Medulla oblongata (tissue), 1 donor: ENCODE measurements at regions not wholly inside any gene's neighbourhood (a gene's known extent, or its start where the extent isn't known, plus 50 kb on each side); places are given as distances from the start of the nearest gene placed in this dataset.

ENCODE experiments used
- DNase-seq: peaks from one replicate; pipeline ENCODE4 v3.0.0-alpha.2; 2015; ENCODE audit errors: extremely low spot score

- no peak for DNase-seq
Observed at GRCh38 chr9:118187408-118187807, 483.2 kb downstream of the TLR4 start.

DNA sequence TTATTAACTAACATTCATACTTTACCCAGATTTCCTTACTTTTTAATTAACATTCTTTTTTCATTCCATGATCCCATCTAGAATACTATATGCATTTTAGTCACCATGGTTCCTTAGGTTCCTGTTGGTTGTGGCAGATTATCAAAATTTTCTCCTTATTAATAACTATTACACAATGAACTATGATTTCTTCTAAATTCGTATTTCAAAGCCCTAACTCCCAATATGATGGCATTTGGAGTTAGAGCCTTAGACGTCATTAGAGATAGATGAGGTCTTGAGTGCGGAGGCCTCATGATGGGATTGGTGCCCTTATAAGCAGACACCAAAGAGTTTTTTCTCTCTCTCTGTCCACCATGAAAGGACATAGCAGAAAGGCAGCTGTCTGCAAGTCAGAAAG is 485.4 kb downstream of the TLR4 start:
- no peak for DNase-seq

DNA sequence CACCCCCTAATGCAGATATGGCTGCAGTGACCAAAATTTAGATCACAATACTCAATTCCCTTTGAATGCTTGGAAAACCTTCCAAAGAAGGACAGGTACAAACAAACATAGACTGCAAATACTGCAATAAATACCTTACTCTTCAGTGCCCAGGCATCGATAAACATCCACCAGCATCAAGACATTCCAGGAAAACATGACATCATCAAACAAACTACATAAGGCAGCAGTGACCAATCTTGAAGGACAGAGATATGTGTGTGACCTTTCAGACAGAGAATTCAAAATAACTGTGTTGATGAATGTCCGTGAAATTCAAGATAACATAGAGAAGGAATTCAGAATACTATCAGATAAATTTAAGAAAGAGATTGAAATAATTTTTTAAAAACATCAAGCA is 488.6 kb downstream of the TLR4 start:
- DNase-seq: no peak

DNA sequence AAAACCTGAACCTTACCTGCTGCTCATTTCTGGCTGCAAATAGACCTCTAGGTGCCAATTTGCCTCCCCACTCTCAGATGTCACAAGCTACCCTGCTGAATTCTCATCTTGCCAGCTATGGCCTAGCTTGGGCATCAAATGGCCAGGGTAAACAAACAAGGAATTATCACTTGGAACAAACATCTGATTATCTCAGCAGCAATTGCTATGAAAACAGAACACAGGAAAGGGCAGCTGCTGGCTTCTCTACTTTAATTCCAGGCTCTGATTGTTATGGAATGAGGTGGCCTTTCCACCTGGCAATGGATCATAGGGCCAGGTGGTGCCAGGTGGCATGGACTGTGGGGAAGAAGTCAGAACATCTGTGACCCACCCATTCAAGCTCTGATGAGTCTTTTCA is 505.1 kb downstream of the TLR4 start:
- DNase-seq: no peak

DNA sequence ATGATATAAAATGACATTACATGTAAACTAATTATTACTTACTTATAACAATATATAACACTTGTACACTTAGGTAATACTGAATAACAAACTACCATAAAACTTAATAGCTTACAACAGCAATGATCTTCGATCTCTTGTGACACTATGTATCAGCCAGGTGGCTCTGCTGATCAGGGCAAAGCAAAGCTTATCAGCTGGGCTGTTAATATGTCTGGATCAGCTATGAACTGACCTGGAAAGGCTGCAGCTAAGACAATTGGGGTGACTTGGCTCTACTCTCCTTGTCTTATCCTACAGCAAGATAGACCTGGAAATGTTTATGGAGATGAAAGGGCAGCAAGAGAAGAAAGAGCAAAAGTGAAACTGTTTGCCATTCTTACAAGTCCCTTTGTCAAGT is 511.3 kb downstream of the TLR4 start:
- no peak for DNase-seq

DNA sequence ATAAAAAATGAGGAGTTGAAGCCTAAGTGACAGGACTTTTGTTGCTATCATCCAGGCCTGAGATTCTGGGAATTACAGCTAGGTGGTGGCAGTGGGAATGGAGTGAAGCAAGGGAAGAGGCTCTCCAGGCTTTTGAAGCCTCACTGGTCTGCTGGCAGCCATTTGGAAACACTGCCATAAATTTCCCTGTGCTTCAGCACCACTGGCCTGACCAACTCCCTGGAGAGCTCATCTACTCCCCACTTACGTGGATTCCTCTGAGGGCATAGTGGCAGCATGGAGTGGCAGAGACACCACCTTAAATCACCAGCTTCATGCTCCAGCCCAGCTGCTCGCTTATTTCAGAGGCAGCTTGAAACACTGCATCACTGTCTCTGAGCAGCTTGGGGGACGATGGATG is 518.2 kb downstream of the TLR4 start:
- peak; percentile 59 for DNase-seq

DNA sequence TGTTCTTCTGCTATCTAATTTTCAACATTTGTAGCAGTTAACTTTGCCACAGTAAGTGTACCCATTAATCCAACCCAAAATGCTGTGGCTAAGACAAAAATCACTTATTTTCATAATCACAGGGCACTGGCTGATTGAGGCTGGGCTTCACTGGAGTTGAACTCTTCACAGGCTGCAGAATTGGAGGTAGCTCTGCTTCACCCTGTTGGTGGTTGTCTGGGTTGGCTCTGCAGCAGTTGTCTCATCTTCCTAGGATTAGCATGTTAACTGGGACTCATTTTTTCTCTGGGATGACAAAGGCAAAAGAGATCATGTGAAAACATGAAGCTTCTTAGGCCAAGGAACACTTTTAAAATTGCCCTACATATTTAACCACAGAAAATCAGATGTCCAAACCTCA is 518.9 kb downstream of the TLR4 start:
- DNase-seq: no peak

DNA sequence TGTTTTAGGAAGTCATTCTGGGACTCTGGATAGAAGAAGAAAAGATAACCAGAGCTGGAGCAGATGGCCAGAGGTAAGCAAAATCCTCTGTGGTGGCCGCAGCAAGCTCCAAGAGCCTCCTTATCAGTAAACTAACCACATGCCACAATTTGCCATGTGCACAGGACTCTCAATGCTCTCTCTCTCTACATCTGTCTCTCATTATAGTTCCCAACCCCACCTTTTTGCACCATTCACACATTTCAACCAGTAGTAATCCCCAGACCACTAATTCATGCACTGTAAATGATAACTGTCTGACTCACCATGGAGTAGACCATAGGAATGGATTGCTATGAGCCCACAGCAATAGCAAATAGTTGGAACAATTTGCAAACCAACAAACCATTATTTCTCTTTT is 526.1 kb downstream of the TLR4 start:
- DNase-seq: no peak

DNA sequence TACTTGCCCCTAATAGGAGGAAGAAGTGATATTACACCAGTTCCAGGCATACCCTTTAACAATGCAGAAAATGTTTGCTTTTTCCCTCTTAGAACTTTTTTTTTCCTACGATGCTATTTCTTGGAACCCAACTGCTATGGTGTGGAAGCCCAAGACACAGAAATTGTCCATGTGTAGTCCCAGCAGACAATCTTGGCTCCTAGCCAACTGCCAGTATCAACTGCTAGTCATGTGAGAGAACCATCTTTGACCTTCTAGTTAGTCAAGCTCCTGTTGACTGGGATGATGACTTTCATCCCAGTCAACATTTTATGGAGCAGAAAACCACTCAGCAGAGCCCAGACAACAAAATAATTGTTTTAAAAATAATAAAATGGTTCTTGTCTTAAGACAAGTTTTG is 532.4 kb downstream of the TLR4 start:
- no peak for DNase-seq

DNA sequence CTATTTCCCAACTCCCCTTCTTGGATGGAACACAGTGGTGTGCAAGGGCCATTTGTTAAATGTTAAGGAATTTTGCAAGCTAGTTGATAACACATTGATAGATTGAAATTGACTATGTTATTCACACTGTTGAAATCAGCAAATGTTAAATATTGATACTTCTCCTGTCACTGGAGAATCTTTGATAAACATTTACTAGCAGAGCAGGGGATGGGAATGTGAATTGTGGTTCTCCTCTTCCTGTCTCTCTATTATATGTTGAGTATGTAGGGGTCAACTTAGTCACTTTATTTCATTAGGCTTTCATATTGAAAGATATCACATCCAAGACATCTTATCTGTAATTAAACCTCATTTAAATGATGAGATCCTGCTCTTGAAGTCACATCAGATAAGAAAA is 533.9 kb downstream of the TLR4 start:
- DNase-seq: no peak

DNA sequence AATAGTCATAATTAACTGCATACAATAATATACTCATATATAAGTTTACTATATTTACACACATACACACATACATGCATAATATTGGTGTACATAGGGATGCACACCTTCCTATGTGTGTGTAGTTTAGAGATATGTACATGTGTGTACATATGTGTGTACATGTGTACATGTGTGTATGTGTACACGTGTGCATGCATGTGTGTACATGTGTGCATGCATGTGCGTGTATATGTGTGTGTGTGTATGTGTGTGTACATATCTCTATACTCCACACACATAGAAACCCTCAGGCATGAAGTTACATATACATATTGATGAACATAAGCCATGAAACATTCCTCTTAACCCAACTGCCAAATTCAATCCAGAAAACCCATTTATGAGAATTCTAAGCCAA is 547.8 kb downstream of the TLR4 start:
- no peak for DNase-seq

GRCh38 chr9:118262191-118262590 is 558.0 kb downstream of the TLR4 start:
- no peak for DNase-seq

GRCh38 chr9:118263949-118264348 is 559.7 kb downstream of the TLR4 start:
- DNase-seq: no peak

DNA sequence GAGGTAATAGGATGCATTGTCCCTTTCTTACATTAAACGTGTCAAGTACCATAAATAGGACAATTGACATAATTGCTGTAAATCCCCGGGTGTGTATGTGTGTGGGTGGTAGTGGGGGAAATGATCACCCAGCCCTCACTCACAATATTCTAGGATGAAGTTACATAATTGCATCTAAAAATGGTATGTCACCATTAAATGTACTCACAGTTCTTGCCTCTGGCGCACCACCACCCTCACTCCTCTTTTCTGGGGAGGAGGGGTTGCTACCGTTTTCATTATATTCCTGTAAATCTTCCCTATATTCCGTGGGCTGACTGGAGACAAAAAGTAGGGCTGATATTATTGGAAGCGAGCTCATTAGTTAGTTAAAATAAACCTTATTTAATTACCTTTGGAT is 563.8 kb downstream of the TLR4 start:
- no peak for DNase-seq

DNA sequence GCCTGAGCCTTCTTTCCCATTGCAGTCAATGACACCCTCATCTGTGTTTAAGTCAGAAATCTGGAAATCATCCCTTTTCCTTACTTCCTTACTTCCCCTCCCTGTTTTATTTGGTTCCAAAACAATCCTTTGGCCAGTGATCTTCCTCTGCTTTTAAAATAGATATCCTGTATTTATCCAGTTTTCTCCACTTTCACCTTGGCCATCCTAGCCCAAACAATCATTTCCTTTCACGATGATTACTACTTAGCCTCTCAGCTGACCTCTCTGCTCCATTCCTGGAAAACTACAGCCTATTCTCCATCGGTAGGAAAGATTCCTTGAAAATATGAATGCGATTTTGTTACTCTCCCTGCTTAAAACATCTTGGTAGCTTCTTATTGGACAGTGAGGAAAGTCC is 565.4 kb downstream of the TLR4 start:
- no peak for DNase-seq

GRCh38 chr9:118271331-118271730 is 567.1 kb downstream of the TLR4 start:
- DNase-seq: no peak

GRCh38 chr9:118271936-118272335 is 567.7 kb downstream of the TLR4 start:
- no peak for DNase-seq

- DNase-seq: no peak
Observed at GRCh38 chr9:118273048-118273447, 568.8 kb downstream of the TLR4 start.

DNA sequence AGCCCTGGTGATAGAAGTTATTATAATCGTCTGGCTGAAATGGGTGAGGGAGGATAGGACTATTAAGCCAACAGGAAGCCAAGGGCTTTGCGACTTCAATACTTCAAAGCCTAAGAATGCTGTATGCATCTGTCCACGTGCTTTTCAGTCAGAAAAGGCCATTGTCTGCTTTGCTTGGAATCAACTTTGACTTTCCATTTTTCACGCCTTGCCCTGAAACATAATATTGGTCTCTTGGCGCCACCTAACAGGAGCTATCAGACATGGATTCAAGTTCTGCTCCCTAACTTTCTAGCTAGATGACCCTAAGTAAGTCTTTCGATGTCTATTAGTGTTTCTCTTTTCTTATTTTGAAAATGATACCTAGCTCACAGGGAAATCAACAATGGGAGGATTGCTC is 572.6 kb downstream of the TLR4 start:
- no peak for DNase-seq

DNA sequence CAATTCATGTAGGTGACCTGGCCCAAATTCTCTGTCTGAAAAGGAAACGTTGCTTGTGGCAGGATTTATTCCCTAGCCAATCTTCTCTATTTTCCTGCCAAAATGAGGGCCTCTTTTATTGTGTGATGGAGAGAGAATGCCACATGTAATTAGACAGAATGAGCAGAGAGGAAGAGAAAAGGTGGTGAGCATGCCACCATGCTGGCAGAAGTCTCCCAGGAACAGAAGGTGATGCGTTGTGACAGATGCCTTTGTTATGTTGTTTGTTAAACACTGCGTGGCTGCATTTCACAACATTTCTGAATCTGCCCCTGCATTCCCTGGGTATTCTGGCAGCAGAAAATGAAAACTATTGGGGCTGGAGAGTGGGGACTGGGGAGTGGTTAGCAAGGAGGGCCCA is 577.6 kb downstream of the TLR4 start:
- DNase-seq: no peak

- DNase-seq: no peak
Observed at GRCh38 chr9:118283488-118283887, 579.3 kb downstream of the TLR4 start.

DNA sequence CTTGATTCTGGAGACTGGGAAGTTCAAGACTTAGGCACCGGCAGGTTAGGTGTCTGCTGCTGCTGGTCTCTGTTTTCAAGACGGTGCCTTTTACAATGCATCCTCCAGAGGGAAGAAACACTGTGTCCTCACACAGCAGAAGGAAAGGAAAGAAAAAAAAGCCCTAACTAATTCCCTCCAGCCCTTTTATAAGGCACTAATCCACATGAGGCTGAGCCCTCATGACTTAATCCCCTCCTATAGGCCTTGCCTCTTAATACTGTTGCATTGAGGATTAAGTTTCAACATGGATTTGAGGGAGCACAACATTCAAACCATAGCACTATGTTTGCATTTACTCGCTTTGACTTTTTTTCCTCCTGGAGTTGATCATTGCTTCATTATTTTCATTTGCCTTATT is 585.9 kb downstream of the TLR4 start:
- DNase-seq: no peak

DNA sequence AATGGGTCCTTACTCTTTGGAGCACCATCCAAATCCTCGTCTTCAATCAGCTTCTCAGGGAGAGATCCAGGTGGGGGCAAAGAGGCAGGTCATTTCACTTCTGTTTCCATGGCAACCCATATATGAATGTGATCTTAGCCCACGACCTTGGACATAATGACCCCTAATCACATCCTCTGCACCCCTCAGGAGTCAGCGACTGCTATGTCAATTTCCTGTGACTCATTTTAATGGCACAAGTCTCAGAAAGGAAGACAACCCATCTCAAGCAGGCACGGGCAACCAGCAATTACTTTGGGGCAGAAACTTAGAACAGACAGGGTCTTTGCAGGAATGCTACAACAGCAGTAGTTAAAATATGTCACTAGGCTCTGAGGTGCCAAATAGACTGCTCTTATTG is 591.2 kb downstream of the TLR4 start:
- DNase-seq: no peak

DNA sequence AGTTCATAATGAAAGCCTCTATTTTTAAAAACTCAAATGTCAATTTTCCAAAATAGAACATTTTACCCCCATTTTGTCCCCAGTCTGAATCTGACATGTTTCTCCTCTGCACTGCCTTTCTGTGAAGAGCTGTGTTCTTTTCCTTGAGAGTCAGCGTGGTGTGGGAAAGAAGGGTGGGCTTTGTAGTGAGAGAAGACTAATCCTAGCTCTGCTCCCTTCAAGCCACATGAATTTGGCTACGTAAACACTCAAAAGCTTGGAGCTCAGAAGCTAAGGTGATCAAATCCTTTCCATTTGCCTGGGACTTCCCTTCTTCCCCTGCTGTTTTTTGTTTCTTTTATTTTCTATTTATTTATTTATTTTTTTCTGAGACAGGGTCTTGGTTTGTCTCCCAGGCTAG is 598.5 kb downstream of the TLR4 start:
- DNase-seq: no peak

DNA sequence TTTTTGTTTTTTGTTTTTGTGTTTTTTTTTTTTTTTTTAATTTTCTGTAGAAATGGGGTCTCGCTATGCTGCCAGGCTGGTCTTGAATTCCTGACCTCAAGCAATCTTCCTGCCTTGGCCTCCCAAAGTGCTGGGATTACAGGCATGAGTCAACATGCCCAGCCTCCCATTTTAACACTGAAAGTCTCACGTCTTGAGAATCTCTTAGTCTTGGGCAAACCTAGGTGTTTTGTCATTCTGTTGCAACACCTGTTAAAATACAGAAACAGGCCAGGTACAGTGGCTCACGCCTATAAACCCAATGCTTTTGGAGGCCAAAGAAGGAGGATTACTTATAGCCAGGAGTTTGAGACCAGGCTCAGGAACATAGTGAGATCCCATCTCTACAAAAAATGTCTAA is 599.0 kb downstream of the TLR4 start:
- no peak for DNase-seq
